ENCODE measurements at regions not wholly inside any gene's neighbourhood (a gene's known extent, or its start where the extent isn't known, plus 50 kb on each side); places are given as distances from the start of the nearest gene placed in this dataset.

DNA sequence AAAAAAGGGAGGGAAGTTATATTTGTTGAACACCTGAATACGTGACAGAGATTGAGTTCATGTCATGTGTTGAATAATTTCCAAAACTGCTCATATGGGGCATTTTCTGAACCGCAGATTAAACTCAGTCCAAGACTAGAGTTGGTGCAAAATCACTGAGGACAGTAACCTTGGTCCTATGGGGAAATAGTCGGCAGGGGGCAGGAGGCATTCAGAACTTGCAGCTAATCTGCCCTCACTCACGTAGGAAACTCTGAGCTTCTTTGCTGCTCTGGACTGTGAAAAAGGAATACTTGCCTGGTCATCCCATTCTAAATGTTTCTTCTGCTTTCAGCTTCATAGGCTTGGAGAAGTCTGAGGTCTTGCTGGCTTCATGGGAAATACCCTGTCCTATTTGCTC, 228.3 kb upstream of the ZP4 start:
- DNase-seq (ENCODE audit: low read depth, low spot score) (no peak), FAIRE-seq (no peak)
- intact Hi-C loops (cut with micrococcal nuclease): no loop called here
- H2AFZ ChIP-seq (ENCODE audit: low read depth, low read length): no peak overlapping the region
- H3K27me3 ChIP-seq (ENCODE audit: control insufficient read depth in 2 of 2, insufficient read depth in 2 of 2, low read length in 2 of 2): no peaks in the 10 kb centered on the region
- no peaks in the 10 kb centered on the region for H3K9me1 ChIP-seq (replicated peaks; ENCODE audit: control insufficient read depth, extremely low read depth, insufficient read depth, low read length)
- no peaks in the 10 kb centered on the region for H3K9me3 ChIP-seq (replicated peaks; ENCODE audit: control insufficient read depth, insufficient read depth, low read length)
- CTCF ChIA-PET: no interaction called here
- no peaks in the 10 kb centered on the region for H3K36me3 ChIP-seq (ENCODE audit: control insufficient read depth in 2 of 2, extremely low read depth in 1 of 2, insufficient read depth in 2 of 2, low read length in 2 of 2)
- no peak for TF ChIP-seq POLR2A (IDR thresholded peaks at IDR 0.05; ENCODE audit: low read depth, low read length)
- TF ChIP-seq FOS (IDR thresholded peaks at IDR 0.05; ENCODE audit: borderline replicate concordance, insufficient read depth, low read length): no peak
- no peak for TF ChIP-seq MYC (IDR thresholded peaks at IDR 0.05; ENCODE audit: low read depth, low read length)
- TF ChIP-seq, protein P1, sequence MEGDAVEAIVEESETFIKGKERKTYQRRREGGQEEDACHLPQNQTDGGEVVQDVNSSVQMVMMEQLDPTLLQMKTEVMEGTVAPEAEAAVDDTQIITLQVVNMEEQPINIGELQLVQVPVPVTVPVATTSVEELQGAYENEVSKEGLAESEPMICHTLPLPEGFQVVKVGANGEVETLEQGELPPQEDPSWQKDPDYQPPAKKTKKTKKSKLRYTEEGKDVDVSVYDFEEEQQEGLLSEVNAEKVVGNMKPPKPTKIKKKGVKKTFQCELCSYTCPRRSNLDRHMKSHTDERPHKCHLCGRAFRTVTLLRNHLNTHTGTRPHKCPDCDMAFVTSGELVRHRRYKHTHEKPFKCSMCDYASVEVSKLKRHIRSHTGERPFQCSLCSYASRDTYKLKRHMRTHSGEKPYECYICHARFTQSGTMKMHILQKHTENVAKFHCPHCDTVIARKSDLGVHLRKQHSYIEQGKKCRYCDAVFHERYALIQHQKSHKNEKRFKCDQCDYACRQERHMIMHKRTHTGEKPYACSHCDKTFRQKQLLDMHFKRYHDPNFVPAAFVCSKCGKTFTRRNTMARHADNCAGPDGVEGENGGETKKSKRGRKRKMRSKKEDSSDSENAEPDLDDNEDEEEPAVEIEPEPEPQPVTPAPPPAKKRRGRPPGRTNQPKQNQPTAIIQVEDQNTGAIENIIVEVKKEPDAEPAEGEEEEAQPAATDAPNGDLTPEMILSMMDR (IDR thresholded peaks at IDR 0.05; ENCODE audit: extremely low read depth in 1 of 2, insufficient read depth in 1 of 2, low read depth in 1 of 2, low read length in 2 of 2): no peak
- no peak for TF ChIP-seq POLR2AphosphoS5 (IDR thresholded peaks at IDR 0.05; ENCODE audit: insufficient read depth, low read depth, low read length)
- H3K4me2 ChIP-seq (ENCODE audit: insufficient read depth, low read length): no peak overlapping the region
- H3K9ac ChIP-seq (replicated peaks; ENCODE audit: extremely low read depth, insufficient read depth, low read length): no peak overlapping the region
- no peak overlapping the region for H3K27ac ChIP-seq (ENCODE audit: insufficient read depth, low read depth, low read length)
- H4K20me1 ChIP-seq (replicated peaks; ENCODE audit: control insufficient read depth, extremely low read depth, insufficient read depth, low read length): no peaks in the 10 kb centered on the region
- dilution Hi-C loops (cut with MboI; ENCODE audit: extremely low pct_ligation_motif_present, low sequenced_read_pairs): no loop called here
- BruUV-seq (replicated peaks): no TSS peak
- no peaks in the 10 kb centered on the region for H3K79me2 ChIP-seq (ENCODE audit: control insufficient read depth, insufficient read depth, low read length)
- no peak overlapping the region for H3K4me3 ChIP-seq (replicated peaks in 1 of 3; ENCODE audit: insufficient read depth in 1 of 3, low read depth in 1 of 3, low read length in 3 of 3)
- H3K4me1 ChIP-seq (ENCODE audit: control insufficient read depth, extremely low read depth, insufficient read depth, low read length): no peaks in the 10 kb centered on the region
- POLR2A ChIA-PET: no interaction called here

DNA sequence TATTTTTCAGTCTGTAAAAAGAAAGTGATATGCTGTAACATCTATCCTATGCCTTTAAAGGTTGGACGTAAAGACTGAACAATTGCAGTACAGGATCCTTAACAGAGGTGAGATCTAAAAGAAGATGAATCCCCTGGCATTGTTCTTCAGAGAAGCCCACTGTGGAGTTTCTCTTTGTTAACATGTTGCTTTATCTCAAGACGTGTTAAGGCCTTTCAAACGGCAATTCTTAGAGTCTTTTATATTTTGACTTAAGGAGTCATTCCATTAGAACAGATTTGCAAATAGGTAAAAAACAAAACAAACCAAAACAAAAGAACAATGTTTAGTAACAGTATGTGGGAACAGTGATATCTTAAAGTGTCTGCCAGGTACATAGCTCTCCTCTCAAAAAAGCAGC, 225.1 kb upstream of the ZP4 start:
- dilution Hi-C loops (cut with MboI; ENCODE audit: extremely low pct_ligation_motif_present, low sequenced_read_pairs): no loop called here
- Histone ChIP-seq H3K27ac (ENCODE audit: insufficient read depth, low read depth, low read length) (no peak overlapping the region), H3K9me3 (replicated peaks; ENCODE audit: control insufficient read depth, insufficient read depth, low read length) (no peaks in the 10 kb centered on the region), H2AFZ (ENCODE audit: low read depth, low read length) (no peak overlapping the region), H3K9me1 (replicated peaks; ENCODE audit: control insufficient read depth, extremely low read depth, insufficient read depth, low read length) (no peaks in the 10 kb centered on the region), H3K9ac (replicated peaks; ENCODE audit: extremely low read depth, insufficient read depth, low read length) (no peak overlapping the region), H3K4me2 (ENCODE audit: insufficient read depth, low read length) (no peak overlapping the region), H3K36me3 (ENCODE audit: control insufficient read depth in 2 of 2, extremely low read depth in 1 of 2, insufficient read depth in 2 of 2, low read length in 2 of 2) (no peaks in the 10 kb centered on the region), H3K4me3 (replicated peaks in 1 of 3; ENCODE audit: insufficient read depth in 1 of 3, low read depth in 1 of 3, low read length in 3 of 3) (no peak overlapping the region), H3K4me1 (ENCODE audit: control insufficient read depth, extremely low read depth, insufficient read depth, low read length) (no peaks in the 10 kb centered on the region), H4K20me1 (replicated peaks; ENCODE audit: control insufficient read depth, extremely low read depth, insufficient read depth, low read length) (no peaks in the 10 kb centered on the region), H3K79me2 (ENCODE audit: control insufficient read depth, insufficient read depth, low read length) (no peaks in the 10 kb centered on the region), H3K27me3 (ENCODE audit: control insufficient read depth in 2 of 2, insufficient read depth in 2 of 2, low read length in 2 of 2) (no peaks in the 10 kb centered on the region)
- DNase-seq (ENCODE audit: low read depth, low spot score) (no peak), FAIRE-seq (no peak)
- BruUV-seq (replicated peaks): no TSS peak
- ChIA-PET CTCF (no interaction called here), POLR2A (no interaction called here)
- TF ChIP-seq MYC (IDR thresholded peaks at IDR 0.05; ENCODE audit: low read depth, low read length): no peak
- TF ChIP-seq GATA2 (IDR thresholded peaks at IDR 0.05; ENCODE audit: insufficient read depth, insufficient read length, low read depth, low read length): no peak
- TF ChIP-seq JUN (IDR thresholded peaks at IDR 0.05; ENCODE audit: borderline replicate concordance, insufficient read depth, insufficient read length, low read depth): no peak
- TF ChIP-seq, protein P2, sequence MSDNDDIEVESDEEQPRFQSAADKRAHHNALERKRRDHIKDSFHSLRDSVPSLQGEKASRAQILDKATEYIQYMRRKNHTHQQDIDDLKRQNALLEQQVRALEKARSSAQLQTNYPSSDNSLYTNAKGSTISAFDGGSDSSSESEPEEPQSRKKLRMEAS (IDR thresholded peaks at IDR 0.05; ENCODE audit: insufficient read depth, insufficient read length): no peak
- no peak for TF ChIP-seq POLR2AphosphoS5 (IDR thresholded peaks at IDR 0.05; ENCODE audit: insufficient read depth, low read depth, low read length)
- TF ChIP-seq EZH2 (IDR thresholded peaks at IDR 0.05; ENCODE audit: borderline replicate concordance, low read depth, low read length, severe bottlenecking): no peak
- TF ChIP-seq, protein P1 (IDR thresholded peaks at IDR 0.05; ENCODE audit: extremely low read depth in 1 of 2, insufficient read depth in 1 of 2, low read depth in 1 of 2, low read length in 2 of 2): no peak
- TF ChIP-seq FOS (IDR thresholded peaks at IDR 0.05; ENCODE audit: borderline replicate concordance, insufficient read depth, low read length): no peak
- no peak for TF ChIP-seq POLR2A (IDR thresholded peaks at IDR 0.05; ENCODE audit: low read depth, low read length)
- intact Hi-C loops (cut with micrococcal nuclease): no loop called here

Measured in endothelial cell of umbilical vein (primary cell).